ENCODE measurements at regions not wholly inside any gene's neighbourhood (a gene's known extent, or its start where the extent isn't known, plus 50 kb on each side); places are given as distances from the start of the nearest gene placed in this dataset.

- TF ChIP-seq CTCF (IDR thresholded peaks at IDR 0.05; ENCODE audit: insufficient read depth, low read length, severe bottlenecking) = peak; percentile 25
- FAIRE-seq (no peak), DNase-seq (ENCODE audit: low read depth) (peak; percentile 13)
- Histone ChIP-seq H3K36me3 (ENCODE audit: control insufficient read depth, insufficient read depth, low read length) (no peaks in the 10 kb centered on the region), H3K4me3 (ENCODE audit: low read depth, low read length) (no peak overlapping the region), H3K27me3 (ENCODE audit: control insufficient read depth, insufficient read depth, low read length) (no peaks in the 10 kb centered on the region)
Observed at GRCh38 chr10:125370578-125370977, 210.2 kb upstream of the CTBP2 start.

- no peak for TF ChIP-seq CTCF (IDR thresholded peaks at IDR 0.05; ENCODE audit: insufficient read depth, low read length, severe bottlenecking)
- no peak overlapping the region for H3K4me3 ChIP-seq (ENCODE audit: low read depth, low read length)
- no peak for FAIRE-seq
- no peaks in the 10 kb centered on the region for H3K27me3 ChIP-seq (ENCODE audit: control insufficient read depth, insufficient read depth, low read length)
- no peak for DNase-seq (ENCODE audit: low read depth)
- H3K36me3 ChIP-seq (ENCODE audit: control insufficient read depth, insufficient read depth, low read length) = no peaks in the 10 kb centered on the region
Observed at GRCh38 chr10:125369382-125370326, 209.3 kb upstream of the CTBP2 start.

GRCh38 chr10:125368146-125368545, 207.8 kb upstream of the CTBP2 start:
- Histone ChIP-seq H3K27me3 (ENCODE audit: control insufficient read depth, insufficient read depth, low read length) (no peaks in the 10 kb centered on the region), H3K36me3 (ENCODE audit: control insufficient read depth, insufficient read depth, low read length) (no peaks in the 10 kb centered on the region), H3K4me3 (ENCODE audit: low read depth, low read length) (no peak overlapping the region)
- DNase-seq (ENCODE audit: low read depth) (no peak), FAIRE-seq (no peak)
- no peak for TF ChIP-seq CTCF (IDR thresholded peaks at IDR 0.05; ENCODE audit: insufficient read depth, low read length, severe bottlenecking)

GRCh38 chr10:125363791-125364190, 203.4 kb upstream of the CTBP2 start:
- Histone ChIP-seq H3K4me3 (ENCODE audit: low read depth, low read length) (no peak overlapping the region), H3K36me3 (ENCODE audit: control insufficient read depth, insufficient read depth, low read length) (no peaks in the 10 kb centered on the region), H3K27me3 (ENCODE audit: control insufficient read depth, insufficient read depth, low read length) (no peaks in the 10 kb centered on the region)
- no peak for FAIRE-seq
- no peak for DNase-seq (ENCODE audit: low read depth)
- TF ChIP-seq CTCF (IDR thresholded peaks at IDR 0.05; ENCODE audit: insufficient read depth, low read length, severe bottlenecking) = no peak

GRCh38 chr10:125362950-125363349, 202.6 kb upstream of the CTBP2 start:
- TF ChIP-seq CTCF (IDR thresholded peaks at IDR 0.05; ENCODE audit: insufficient read depth, low read length, severe bottlenecking) = no peak
- H3K27me3 ChIP-seq (ENCODE audit: control insufficient read depth, insufficient read depth, low read length) = no peaks in the 10 kb centered on the region
- no peaks in the 10 kb centered on the region for H3K36me3 ChIP-seq (ENCODE audit: control insufficient read depth, insufficient read depth, low read length)
- FAIRE-seq (no peak), DNase-seq (ENCODE audit: low read depth) (no peak)
- H3K4me3 ChIP-seq (ENCODE audit: low read depth, low read length) = no peak overlapping the region
